Panc1 (cell line): ENCODE measurements at regions not wholly inside any gene's neighbourhood (a gene's known extent, or its start where the extent isn't known, plus 50 kb on each side); places are given as distances from the start of the nearest gene placed in this dataset.

ENCODE experiments used
- ATAC-seq: fragments of 200-7000 bp; cut with Tn5 transposase; 2 replicates; pipeline ENCODE4 v1.9.1; 2020; ENCODE audit warnings: mild to moderate bottlenecking, moderate library complexity
- BruUV-seq: library from RNA; stranded (reverse); fragments of 400-500 nt; replicated peaks from 2 replicates; lab custom pipeline; 2021; lab: Mats Ljungman, UMichigan
- CTCF ChIA-PET: fragments of 300-600 bp; sonication (Branson Sonifier 250); formaldehyde crosslinking; loops from one replicate; lab custom pipeline; 2022; ENCODE audit warnings: antibody characterized with exemption; lab: Charles Lee
- POLR2A ChIA-PET: fragments of 300-600 bp; sonication (Branson Sonifier 250); formaldehyde crosslinking; loops from one replicate; lab custom pipeline; 2022; ENCODE audit warnings: antibody characterized with exemption; lab: Charles Lee
- DNase-seq: peaks from one replicate; pipeline ENCODE4 v3.0.0-alpha.2; 2010; ENCODE audit warnings: low read depth, low spot score
- H3K27ac ChIP-seq: 2 replicates; pipeline ENCODE4 v1.5.1; 2011; ENCODE audit warnings: mild to moderate bottlenecking, low read length, inconsistent platforms
- H3K27me3 ChIP-seq: fragments of 200-500 bp; sonication (Bioruptor generic); 2 replicates; pipeline ENCODE4 v1.6.0; 2014; ENCODE audit warnings: low read length, inconsistent platforms; ENCODE audit not compliant: control insufficient read depth, insufficient read depth
- H3K36me3 ChIP-seq: fragments of 200-500 bp; sonication (Bioruptor generic); 2 replicates; pipeline ENCODE4 v1.5.1; 2014; ENCODE audit warnings: inconsistent platforms, mild to moderate bottlenecking, low read length, moderate library complexity; ENCODE audit not compliant: control insufficient read depth, insufficient read depth
- H3K4me1 ChIP-seq: 2 replicates; pipeline ENCODE4 v1.5.1; 2011; ENCODE audit warnings: inconsistent platforms, mild to moderate bottlenecking, low read length, moderate library complexity; ENCODE audit not compliant: control insufficient read depth, insufficient read depth
- H3K4me3 ChIP-seq, 2 experiments: 2 replicates each; pipeline ENCODE4 v1.5.1; 2011 to 2012; ENCODE audit warnings: low read depth in 2 of 2, low read length in 2 of 2, mild to moderate bottlenecking in 2 of 2, inconsistent platforms in 1 of 2, moderate library complexity in 1 of 2
- H3K9me3 ChIP-seq: fragments of 200-500 bp; sonication (Bioruptor generic); 2 replicates; pipeline ENCODE4 v1.5.1; 2014; ENCODE audit warnings: low read depth, mild to moderate bottlenecking, inconsistent platforms, low read length, moderate library complexity; ENCODE audit not compliant: control insufficient read depth, insufficient read depth
- CTCF ChIP-seq: fragments of 450-650 bp; IDR thresholded peaks from 2 replicates; pipeline ENCODE4 v1.5.1; 2017; ENCODE audit warnings: mild to moderate bottlenecking
- POLR2AphosphoS5 ChIP-seq: IDR thresholded peaks from 2 replicates; pipeline ENCODE4 v1.6.1; 2012; ENCODE audit warnings: mild to moderate bottlenecking, low read depth, low read length, moderate library complexity
- REST ChIP-seq, 2 experiments: IDR thresholded peaks; 2 replicates each; pipeline ENCODE4 v1.6.1; 2011 to 2012; ENCODE audit warnings: low read depth in 2 of 2, control low read depth in 1 of 2, low read length in 1 of 2, mild to moderate bottlenecking in 1 of 2, moderate library complexity in 1 of 2; ENCODE audit not compliant: insufficient read depth in 1 of 2
- SIN3A ChIP-seq: IDR thresholded peaks from 2 replicates; pipeline ENCODE4 v1.6.1; 2012; ENCODE audit warnings: low read depth, mild to moderate bottlenecking, low read length, moderate library complexity, borderline replicate concordance; ENCODE audit not compliant: insufficient read depth
- TCF7L2 ChIP-seq: IDR thresholded peaks from 2 replicates; pipeline ENCODE4 v1.6.1; 2011; ENCODE audit warnings: mild to moderate bottlenecking, low read depth, low read length, inconsistent platforms
- in situ Hi-C: cut with HindIII; loops from 2 replicates; pipeline ENCODE4 v1.10.0; 2016; ENCODE audit warnings: low sequenced_read_pairs, low pct_unique_long_range_greater_than_20kb
- intact Hi-C: fragments of 100-400 bp; cut with micrococcal nuclease; formaldehyde crosslinking; loops from one replicate; pipeline ENCODE4 v1.10.0; 2022; ENCODE audit not compliant: unreplicated experiment

GRCh38 chr20:18978311-18978710 is 164.7 kb downstream of the SCP2D1 start:
- POLR2A ChIA-PET, result no interaction called here
- CTCF ChIA-PET, result no interaction called here

GRCh38 chr20:18979132-18979531 is 165.5 kb downstream of the SCP2D1 start:
- CTCF ChIA-PET, result interaction anchor here (0.9 kb wide), 1 partner anchor 79 kb away, joined by 3 read pairs; no protein-coding TSS in a partner anchor
- intact Hi-C loops, result no loop called here
- BruUV-seq, result no TSS peak
- ATAC-seq (no peak), DNase-seq (no peak)
- TF ChIP-seq REST (IDR thresholded peaks at IDR 0.05; ENCODE audit: insufficient read depth in 1 of 2, low read depth in 2 of 2, low read length in 1 of 2), result no peak
- no peak for TF ChIP-seq POLR2AphosphoS5
- TF ChIP-seq SIN3A, result no peak
- TF ChIP-seq TCF7L2, result no peak
- TF ChIP-seq CTCF, result no peak
- Histone ChIP-seq H3K27ac (no peak overlapping the region), H3K9me3 (no peaks in the 10 kb centered on the region), H3K27me3 (no peaks in the 10 kb centered on the region), H3K4me3 (no peak overlapping the region), H3K4me1 (no peaks in the 10 kb centered on the region), H3K36me3 (no peaks in the 10 kb centered on the region)
- in situ Hi-C loops, result no loop called here
- POLR2A ChIA-PET, result no interaction called here

More at GRCh38 chr20:18978311-18978710, 164.7 kb downstream of the SCP2D1 start:
- H3K4me1 ChIP-seq, result no peaks in the 10 kb centered on the region
- no peak for ATAC-seq
- no peak overlapping the region for H3K27ac ChIP-seq
- no peaks in the 10 kb centered on the region for H3K9me3 ChIP-seq
- BruUV-seq, result no TSS peak
- H3K4me3 ChIP-seq, result no peak overlapping the region
- in situ Hi-C loops (no loop called here), intact Hi-C loops (no loop called here)
- no peak for TF ChIP-seq POLR2AphosphoS5
- no peak for TF ChIP-seq TCF7L2
- TF ChIP-seq SIN3A, result no peak
- no peak for TF ChIP-seq REST (IDR thresholded peaks at IDR 0.05; ENCODE audit: insufficient read depth in 1 of 2, low read depth in 2 of 2, low read length in 1 of 2)
- no peak for TF ChIP-seq CTCF
- DNase-seq, result no peak
- no peaks in the 10 kb centered on the region for H3K36me3 ChIP-seq
- no peaks in the 10 kb centered on the region for H3K27me3 ChIP-seq
